ENCODE measurements at regions not wholly inside any gene's neighbourhood (a gene's known extent, or its start where the extent isn't known, plus 50 kb on each side); places are given as distances from the start of the nearest gene placed in this dataset.

GRCh38 chr6:155828989-155829388 is 373.4 kb upstream of the NOX3 start:
- TF ChIP-seq POLR2A (IDR thresholded peaks at IDR 0.05) (no peak), EP300 (IDR thresholded peaks at IDR 0.05) (no peak)

Measured in upper lobe of left lung (tissue), 4 donors.